Calu3 (cell line): ENCODE measurements at regions not wholly inside any gene's neighbourhood (a gene's known extent, or its start where the extent isn't known, plus 50 kb on each side); places are given as distances from the start of the nearest gene placed in this dataset.

Experiments used
- BruUV-seq: library from RNA; stranded (reverse); fragments of 400-500 nt; replicated peaks from 2 replicates; lab custom pipeline; 2021; lab: Mats Ljungman, UMichigan
- CTCF ChIA-PET: fragments of 300-600 bp; sonication (Branson Sonifier 250); formaldehyde crosslinking; loops from one replicate; lab custom pipeline; 2022; ENCODE audit warnings: antibody characterized with exemption; lab: Charles Lee
- DNase-seq: peaks from one replicate; pipeline ENCODE4 v3.0.0; 2022
- H3K27ac Mint-ChIP-seq: one replicate; pipeline ENCODE4 v1.8.0; 2022; ENCODE audit warnings: mixed read lengths; ENCODE audit not compliant: unreplicated experiment
- H3K27me3 Mint-ChIP-seq: one replicate; pipeline ENCODE4 v1.8.0; 2022; ENCODE audit warnings: mixed read lengths; ENCODE audit not compliant: unreplicated experiment
- H3K36me3 Mint-ChIP-seq: one replicate; pipeline ENCODE4 v1.8.0; 2022; ENCODE audit warnings: mild to moderate bottlenecking, moderate library complexity, mixed read lengths; ENCODE audit not compliant: insufficient read depth, unreplicated experiment
- H3K4me1 Mint-ChIP-seq: one replicate; pipeline ENCODE4 v1.8.0; 2022; ENCODE audit warnings: mild to moderate bottlenecking, low read depth, mixed read lengths; ENCODE audit not compliant: unreplicated experiment
- H3K4me3 Mint-ChIP-seq: one replicate; pipeline ENCODE4 v1.8.0; 2022; ENCODE audit warnings: mild to moderate bottlenecking, low read depth, moderate library complexity, mixed read lengths; ENCODE audit not compliant: unreplicated experiment
- H3K9me3 Mint-ChIP-seq: one replicate; pipeline ENCODE4 v1.8.0; 2022; ENCODE audit warnings: low read depth, mixed read lengths; ENCODE audit not compliant: unreplicated experiment
- intact Hi-C: fragments of 100-400 bp; cut with micrococcal nuclease; formaldehyde crosslinking; loops from one replicate; pipeline ENCODE4 v1.10.0; 2022; ENCODE audit not compliant: unreplicated experiment
- TF ChIP-seq, protein P1 (sequence below): fragments of 200-600 bp; IDR thresholded peaks from one replicate; pipeline ENCODE4 v1.8.0; 2022; ENCODE audit warnings: antibody characterized with exemption; ENCODE audit not compliant: unreplicated experiment

GRCh38 chr1:104353580-104353979, 603.9 kb downstream of the AMY1C start:
- TF ChIP-seq, protein P1, sequence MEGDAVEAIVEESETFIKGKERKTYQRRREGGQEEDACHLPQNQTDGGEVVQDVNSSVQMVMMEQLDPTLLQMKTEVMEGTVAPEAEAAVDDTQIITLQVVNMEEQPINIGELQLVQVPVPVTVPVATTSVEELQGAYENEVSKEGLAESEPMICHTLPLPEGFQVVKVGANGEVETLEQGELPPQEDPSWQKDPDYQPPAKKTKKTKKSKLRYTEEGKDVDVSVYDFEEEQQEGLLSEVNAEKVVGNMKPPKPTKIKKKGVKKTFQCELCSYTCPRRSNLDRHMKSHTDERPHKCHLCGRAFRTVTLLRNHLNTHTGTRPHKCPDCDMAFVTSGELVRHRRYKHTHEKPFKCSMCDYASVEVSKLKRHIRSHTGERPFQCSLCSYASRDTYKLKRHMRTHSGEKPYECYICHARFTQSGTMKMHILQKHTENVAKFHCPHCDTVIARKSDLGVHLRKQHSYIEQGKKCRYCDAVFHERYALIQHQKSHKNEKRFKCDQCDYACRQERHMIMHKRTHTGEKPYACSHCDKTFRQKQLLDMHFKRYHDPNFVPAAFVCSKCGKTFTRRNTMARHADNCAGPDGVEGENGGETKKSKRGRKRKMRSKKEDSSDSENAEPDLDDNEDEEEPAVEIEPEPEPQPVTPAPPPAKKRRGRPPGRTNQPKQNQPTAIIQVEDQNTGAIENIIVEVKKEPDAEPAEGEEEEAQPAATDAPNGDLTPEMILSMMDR: no peak
- intact Hi-C loops: no loop called here
- no peak overlapping the region for H3K27ac Mint-ChIP-seq
- H3K36me3 Mint-ChIP-seq: no peaks in the 10 kb centered on the region
- H3K4me3 Mint-ChIP-seq: no peak overlapping the region
- CTCF ChIA-PET: no interaction called here
- DNase-seq: no peak
- H3K4me1 Mint-ChIP-seq: no peaks in the 10 kb centered on the region
- no peaks in the 10 kb centered on the region for H3K9me3 Mint-ChIP-seq
- H3K27me3 Mint-ChIP-seq: no peaks in the 10 kb centered on the region
- no TSS peak for BruUV-seq

DNA sequence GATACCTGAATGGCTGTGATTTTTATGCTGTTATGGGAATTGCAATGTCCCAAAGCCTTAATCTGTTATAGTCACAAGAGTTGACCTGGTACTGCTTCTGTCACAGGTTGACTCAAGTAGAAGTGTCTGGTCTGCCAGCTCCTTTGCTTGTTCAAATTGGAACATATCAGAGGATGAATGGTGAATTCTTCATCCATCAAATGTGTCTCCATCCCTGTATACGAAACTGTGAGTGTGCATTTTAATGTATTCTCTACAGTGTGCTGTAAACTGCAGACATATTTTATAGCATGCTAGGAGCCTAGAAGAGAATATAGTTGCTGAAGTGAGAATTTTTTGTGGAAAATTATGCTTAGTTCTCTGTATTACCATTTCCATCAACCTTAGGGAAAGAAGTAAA, 608.4 kb downstream of the AMY1C start:
- TF ChIP-seq, protein P1: no peak
- H3K4me1 Mint-ChIP-seq: no peaks in the 10 kb centered on the region
- H3K27ac Mint-ChIP-seq: no peak overlapping the region
- CTCF ChIA-PET: no interaction called here
- no peaks in the 10 kb centered on the region for H3K36me3 Mint-ChIP-seq
- intact Hi-C loops: no loop called here
- H3K27me3 Mint-ChIP-seq: no peaks in the 10 kb centered on the region
- no peak for DNase-seq
- no peak overlapping the region for H3K4me3 Mint-ChIP-seq
- BruUV-seq: no TSS peak
- H3K9me3 Mint-ChIP-seq: no peaks in the 10 kb centered on the region

DNA sequence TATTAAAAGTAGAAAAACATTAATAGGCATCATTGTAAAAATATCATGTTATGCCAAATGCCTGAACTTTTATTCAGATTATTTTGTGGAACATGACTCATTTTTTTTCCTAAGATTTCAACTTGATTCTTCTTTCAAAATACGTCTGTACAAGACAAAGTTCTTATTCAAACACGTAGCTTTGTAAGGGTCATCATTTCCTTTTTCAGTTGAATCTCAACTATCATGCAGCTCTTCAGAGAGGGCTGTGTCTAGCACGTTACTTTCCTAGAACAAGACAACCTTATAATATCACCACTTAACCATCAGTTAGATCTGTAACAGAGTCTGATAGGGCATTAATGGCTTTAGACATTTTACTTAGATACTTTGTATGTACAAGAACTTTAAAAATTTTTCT, 608.9 kb downstream of the AMY1C start:
- BruUV-seq: no TSS peak
- no peaks in the 10 kb centered on the region for H3K36me3 Mint-ChIP-seq
- no peak for DNase-seq
- H3K4me1 Mint-ChIP-seq: no peaks in the 10 kb centered on the region
- no peak overlapping the region for H3K4me3 Mint-ChIP-seq
- TF ChIP-seq, protein P1: no peak
- no peaks in the 10 kb centered on the region for H3K27me3 Mint-ChIP-seq
- no peaks in the 10 kb centered on the region for H3K9me3 Mint-ChIP-seq
- CTCF ChIA-PET: no interaction called here
- no peak overlapping the region for H3K27ac Mint-ChIP-seq
- intact Hi-C loops: no loop called here

- TF ChIP-seq, protein P1: no peak
- Mint-ChIP-seq H3K27ac (no peak overlapping the region), H3K36me3 (no peaks in the 10 kb centered on the region), H3K27me3 (no peaks in the 10 kb centered on the region), H3K4me1 (no peaks in the 10 kb centered on the region), H3K4me3 (no peak overlapping the region), H3K9me3 (peaks cover 6% of the 10 kb centered on the region)
- BruUV-seq: no TSS peak
- intact Hi-C loops: no loop called here
- DNase-seq: no peak
- CTCF ChIA-PET: no interaction called here
These were observed 628.7 kb downstream of the AMY1C start for GRCh38 chr1:104378414-104378813.
